ENCODE measurements at regions not wholly inside any gene's neighbourhood (a gene's known extent, or its start where the extent isn't known, plus 50 kb on each side); places are given as distances from the start of the nearest gene placed in this dataset.

- intact Hi-C loops (cut with DNase I; ENCODE audit: low total_unique reads): no loop called here
These were observed 903.0 kb upstream of the ATXN8OS start for GRCh38 chr13:69204620-69205019.

DNA sequence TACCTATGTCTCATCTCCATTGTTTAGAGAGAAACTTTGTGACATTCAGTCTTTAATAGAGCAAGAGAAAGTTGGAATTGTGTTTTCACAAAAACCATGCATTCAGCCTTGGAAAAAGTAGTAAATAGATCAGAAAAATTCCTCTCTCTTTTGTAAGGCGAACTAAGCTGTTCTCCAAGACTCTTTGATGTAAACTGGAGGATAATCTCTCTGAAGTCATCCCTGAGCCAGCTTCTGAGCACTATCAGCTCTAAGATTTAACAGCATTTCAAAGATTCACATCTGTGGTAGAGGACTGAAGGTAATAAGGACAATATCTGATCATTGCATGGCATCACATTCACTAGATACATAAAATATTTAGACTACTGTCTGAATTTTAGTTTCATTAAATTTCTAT is 904.6 kb upstream of the ATXN8OS start:
- no peak overlapping the region for H3K4me3 ChIP-seq (ENCODE audit: low read depth, poor library complexity, severe bottlenecking)
- no peak for DNase-seq (ENCODE audit: low spot score in 2 of 2)
- intact Hi-C loops (cut with DNase I; ENCODE audit: low total_unique reads): no loop called here
- WGBS, 2 donors: 38 to 50% methylated on average over 1 of the region's 1 CpG
- TF ChIP-seq, protein P1, sequence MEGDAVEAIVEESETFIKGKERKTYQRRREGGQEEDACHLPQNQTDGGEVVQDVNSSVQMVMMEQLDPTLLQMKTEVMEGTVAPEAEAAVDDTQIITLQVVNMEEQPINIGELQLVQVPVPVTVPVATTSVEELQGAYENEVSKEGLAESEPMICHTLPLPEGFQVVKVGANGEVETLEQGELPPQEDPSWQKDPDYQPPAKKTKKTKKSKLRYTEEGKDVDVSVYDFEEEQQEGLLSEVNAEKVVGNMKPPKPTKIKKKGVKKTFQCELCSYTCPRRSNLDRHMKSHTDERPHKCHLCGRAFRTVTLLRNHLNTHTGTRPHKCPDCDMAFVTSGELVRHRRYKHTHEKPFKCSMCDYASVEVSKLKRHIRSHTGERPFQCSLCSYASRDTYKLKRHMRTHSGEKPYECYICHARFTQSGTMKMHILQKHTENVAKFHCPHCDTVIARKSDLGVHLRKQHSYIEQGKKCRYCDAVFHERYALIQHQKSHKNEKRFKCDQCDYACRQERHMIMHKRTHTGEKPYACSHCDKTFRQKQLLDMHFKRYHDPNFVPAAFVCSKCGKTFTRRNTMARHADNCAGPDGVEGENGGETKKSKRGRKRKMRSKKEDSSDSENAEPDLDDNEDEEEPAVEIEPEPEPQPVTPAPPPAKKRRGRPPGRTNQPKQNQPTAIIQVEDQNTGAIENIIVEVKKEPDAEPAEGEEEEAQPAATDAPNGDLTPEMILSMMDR (IDR thresholded peaks at IDR 0.05): no peak
- no peak for TF ChIP-seq POLR2A (IDR thresholded peaks at IDR 0.05)

More at GRCh38 chr13:69204620-69205019, 903.0 kb upstream of the ATXN8OS start:
- TF ChIP-seq POLR2A (IDR thresholded peaks at IDR 0.05): no peak
- TF ChIP-seq, protein P1 (IDR thresholded peaks at IDR 0.05): no peak
- no peak overlapping the region for H3K4me3 ChIP-seq (ENCODE audit: low read depth, poor library complexity, severe bottlenecking)
- WGBS, 2 donors: 55 to 61% methylated on average over 2 of the region's 2 CpGs
- no peak for DNase-seq (ENCODE audit: low spot score in 2 of 2)

- no peak for TF ChIP-seq POLR2A (IDR thresholded peaks at IDR 0.05)
- TF ChIP-seq, protein P1 (IDR thresholded peaks at IDR 0.05): no peak
- H3K4me3 ChIP-seq (ENCODE audit: low read depth, poor library complexity, severe bottlenecking): no peak overlapping the region
- no peak for DNase-seq (ENCODE audit: low spot score in 2 of 2)
- 65 to 68% methylated on average over 5 of the region's 5 CpGs for WGBS, 2 donors
- intact Hi-C loops (cut with DNase I; ENCODE audit: low total_unique reads): no loop called here
These were observed 908.0 kb upstream of the ATXN8OS start for GRCh38 chr13:69199664-69200063.

- no peak for DNase-seq (ENCODE audit: low spot score in 2 of 2)
- intact Hi-C loops (cut with DNase I; ENCODE audit: low total_unique reads): no loop called here
- WGBS, 2 donors: 61 to 67% methylated on average over 2 of the region's 2 CpGs
- H3K4me3 ChIP-seq (ENCODE audit: low read depth, poor library complexity, severe bottlenecking): no peak overlapping the region
- TF ChIP-seq, protein P1 (IDR thresholded peaks at IDR 0.05): no peak
- TF ChIP-seq POLR2A (IDR thresholded peaks at IDR 0.05): no peak
These were observed 908.9 kb upstream of the ATXN8OS start for GRCh38 chr13:69198706-69199105.

GRCh38 chr13:69194130-69194529 is 913.5 kb upstream of the ATXN8OS start:
- H3K4me3 ChIP-seq (ENCODE audit: low read depth, poor library complexity, severe bottlenecking): no peak overlapping the region
- DNase-seq (ENCODE audit: low spot score in 2 of 2): no peak
- WGBS, 2 donors: 75 to 97% methylated on average over 1 of the region's 1 CpG
- no peak for TF ChIP-seq POLR2A (IDR thresholded peaks at IDR 0.05)
- TF ChIP-seq, protein P1 (IDR thresholded peaks at IDR 0.05): no peak
- intact Hi-C loops (cut with DNase I; ENCODE audit: low total_unique reads): no loop called here

- no peak for DNase-seq (ENCODE audit: low spot score in 2 of 2)
- intact Hi-C loops (cut with DNase I; ENCODE audit: low total_unique reads): no loop called here
- WGBS, 2 donors: 68 to 69% methylated on average over 5 of the region's 5 CpGs
- H3K4me3 ChIP-seq (ENCODE audit: low read depth, poor library complexity, severe bottlenecking): no peak overlapping the region
- TF ChIP-seq, protein P1 (IDR thresholded peaks at IDR 0.05): no peak
- no peak for TF ChIP-seq POLR2A (IDR thresholded peaks at IDR 0.05)
These were observed 927.6 kb upstream of the ATXN8OS start for GRCh38 chr13:69180034-69180433.

Data from lower leg skin (tissue), 4 donors.